IgD-negative memory B cell (primary cell): ENCODE measurements at regions not wholly inside any gene's neighbourhood (a gene's known extent, or its start where the extent isn't known, plus 50 kb on each side); places are given as distances from the start of the nearest gene placed in this dataset.

Experiments used
- H3K27ac Mint-ChIP-seq, 3 donors: one replicate each; pipeline ENCODE4 v1.8.0; 2020 to 2022; ENCODE audit warnings: mild to moderate bottlenecking in 3 of 3, mixed read lengths in 3 of 3, moderate library complexity in 1 of 3
- H3K27me3 Mint-ChIP-seq: one replicate; pipeline ENCODE4 v1.8.0; 2021; ENCODE audit warnings: mixed read lengths
- H3K36me3 Mint-ChIP-seq: one replicate; pipeline ENCODE4 v1.8.0; 2020; ENCODE audit warnings: mild to moderate bottlenecking, mixed read lengths
- H3K4me1 Mint-ChIP-seq, 3 donors: one replicate each; pipeline ENCODE4 v1.8.0; 2020 to 2022; ENCODE audit warnings: mixed read lengths in 3 of 3, mild to moderate bottlenecking in 1 of 3
- H3K4me3 Mint-ChIP-seq, 4 donors: one replicate each; pipeline ENCODE4 v1.8.0; 2020 to 2022; ENCODE audit warnings: mild to moderate bottlenecking in 4 of 4, mixed read lengths in 4 of 4, moderate library complexity in 3 of 4
- H3K9me3 Mint-ChIP-seq, 3 donors: one replicate each; pipeline ENCODE4 v1.8.0; 2020 to 2021; ENCODE audit warnings: mixed read lengths in 3 of 3, mild to moderate bottlenecking in 1 of 3

- Mint-ChIP-seq H3K9me3 (peaks cover 0 to 7% (median 3%) of the 10 kb centered on the region in 3 donors), H3K27ac (no peak overlapping the region)
Observed at GRCh38 chr17:56011406-56012131, 141.7 kb upstream of the ANKFN1 start.

GRCh38 chr17:56018211-56018610 lies 135.1 kb upstream of the ANKFN1 start:
- Mint-ChIP-seq H3K4me3 (peak overlapping the region in 1 of 4 donors; percentile 39), H3K4me1 (peaks cover 0 to 2% (median 0%) of the 10 kb centered on the region in 3 donors), H3K9me3 (peaks cover 0 to 4% (median 2%) of the 10 kb centered on the region in 3 donors), H3K27me3 (peaks cover 3% of the 10 kb centered on the region), H3K27ac (no peak overlapping the region), H3K36me3 (no peaks in the 10 kb centered on the region)

More at GRCh38 chr17:56011406-56012131, 141.7 kb upstream of the ANKFN1 start:
- Mint-ChIP-seq H3K4me1 (no peaks in the 10 kb centered on the region), H3K36me3 (no peaks in the 10 kb centered on the region), H3K27me3 (peaks cover 1% of the 10 kb centered on the region), H3K4me3 (no peak overlapping the region)

GRCh38 chr17:56020369-56020768 lies 132.9 kb upstream of the ANKFN1 start:
- H3K4me1 Mint-ChIP-seq, result peaks cover 0 to 2% (median 0%) of the 10 kb centered on the region in 3 donors
- peaks cover 3% of the 10 kb centered on the region for H3K27me3 Mint-ChIP-seq
- H3K27ac Mint-ChIP-seq, result no peak overlapping the region
- no peak overlapping the region for H3K4me3 Mint-ChIP-seq
- H3K9me3 Mint-ChIP-seq, result peaks cover 0 to 2% (median 0%) of the 10 kb centered on the region in 3 donors
- no peaks in the 10 kb centered on the region for H3K36me3 Mint-ChIP-seq

GRCh38 chr17:56021681-56022190 lies 131.5 kb upstream of the ANKFN1 start:
- no peak overlapping the region for H3K4me3 Mint-ChIP-seq
- no peak overlapping the region for H3K27ac Mint-ChIP-seq
- H3K4me1 Mint-ChIP-seq, result peaks cover 0 to 2% (median 0%) of the 10 kb centered on the region in 3 donors
- peaks cover 3% of the 10 kb centered on the region for H3K27me3 Mint-ChIP-seq
- no peaks in the 10 kb centered on the region for H3K9me3 Mint-ChIP-seq
- no peaks in the 10 kb centered on the region for H3K36me3 Mint-ChIP-seq

DNA sequence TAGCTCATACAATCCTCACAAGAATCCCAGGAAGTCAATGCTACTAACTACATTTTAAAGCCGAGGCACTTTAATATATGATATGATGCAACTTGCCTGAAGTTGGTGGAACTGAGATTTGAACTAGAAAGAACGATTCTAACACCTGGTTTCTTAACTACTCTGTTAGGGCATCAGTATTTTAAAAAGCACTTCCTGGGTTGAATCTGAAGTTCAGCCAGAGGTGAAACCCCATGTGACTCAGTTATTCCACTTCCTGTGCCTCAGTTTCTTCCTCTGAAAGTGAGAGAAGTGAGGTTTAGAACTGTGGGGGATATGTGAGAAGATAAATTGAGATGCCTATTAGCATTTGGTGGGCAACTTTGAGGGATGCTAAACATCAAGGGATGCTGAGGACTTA lies 129.4 kb upstream of the ANKFN1 start:
- peaks cover 0 to 2% (median 0%) of the 10 kb centered on the region in 3 donors for H3K4me1 Mint-ChIP-seq
- H3K4me3 Mint-ChIP-seq, result no peak overlapping the region
- H3K27ac Mint-ChIP-seq, result peak overlapping the region in 1 of 3 donors; percentile 9

DNA sequence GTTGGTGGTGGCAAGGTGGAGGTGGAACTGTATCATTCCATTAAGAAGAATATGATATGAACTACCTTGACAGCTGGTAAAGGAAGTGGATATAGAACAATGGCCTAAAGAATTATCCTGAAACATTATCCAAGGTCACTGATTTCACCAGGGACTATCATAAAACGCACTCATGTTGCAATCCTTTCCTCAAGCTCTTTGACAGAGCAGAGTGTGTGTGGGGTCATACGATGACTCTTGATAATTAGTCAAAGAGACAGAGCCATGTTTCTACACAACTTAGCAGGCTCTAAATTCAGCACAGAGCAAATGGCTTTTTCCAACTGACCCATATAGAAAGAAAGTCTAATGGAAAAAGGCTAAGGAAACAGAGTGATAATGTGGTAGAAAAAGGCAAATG lies 126.4 kb upstream of the ANKFN1 start:
- H3K36me3 Mint-ChIP-seq, result no peaks in the 10 kb centered on the region
- H3K27ac Mint-ChIP-seq, result no peak overlapping the region
- H3K4me1 Mint-ChIP-seq, result no peaks in the 10 kb centered on the region
- H3K4me3 Mint-ChIP-seq, result no peak overlapping the region
- no peaks in the 10 kb centered on the region for H3K9me3 Mint-ChIP-seq
- H3K27me3 Mint-ChIP-seq, result no peaks in the 10 kb centered on the region

More for the DNA sequence above, 129.4 kb upstream of the ANKFN1 start:
- H3K9me3 Mint-ChIP-seq, result no peaks in the 10 kb centered on the region
- peaks cover 3% of the 10 kb centered on the region for H3K27me3 Mint-ChIP-seq
- no peaks in the 10 kb centered on the region for H3K36me3 Mint-ChIP-seq

- Mint-ChIP-seq H3K4me1 (no peaks in the 10 kb centered on the region), H3K36me3 (no peaks in the 10 kb centered on the region), H3K9me3 (no peaks in the 10 kb centered on the region), H3K4me3 (no peak overlapping the region), H3K27ac (no peak overlapping the region), H3K27me3 (no peaks in the 10 kb centered on the region)
Observed at GRCh38 chr17:56028837-56029236, 124.4 kb upstream of the ANKFN1 start.

GRCh38 chr17:56030009-56030624 lies 123.2 kb upstream of the ANKFN1 start:
- Mint-ChIP-seq H3K9me3 (no peaks in the 10 kb centered on the region), H3K27me3 (no peaks in the 10 kb centered on the region), H3K4me3 (no peak overlapping the region), H3K4me1 (no peaks in the 10 kb centered on the region), H3K27ac (no peak overlapping the region), H3K36me3 (no peaks in the 10 kb centered on the region)

DNA sequence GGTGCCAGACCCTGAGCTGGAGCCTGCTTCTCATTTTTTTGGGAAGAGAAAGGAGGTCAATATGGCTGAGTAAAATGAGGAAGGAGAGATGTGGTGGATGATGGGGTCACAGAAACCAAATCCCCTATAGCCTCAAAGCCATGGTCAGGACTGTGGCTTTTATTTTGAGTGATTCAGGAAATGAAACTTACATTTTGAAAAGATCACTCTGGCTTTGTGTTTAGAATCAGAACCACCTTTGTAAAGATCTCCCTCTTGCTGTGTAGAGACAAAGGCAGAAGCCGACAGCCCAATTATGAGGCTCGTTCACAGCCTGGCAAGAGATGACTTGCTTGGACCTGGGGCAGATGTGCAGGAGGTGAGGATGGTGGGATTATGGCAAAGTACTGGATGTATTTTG lies 121.6 kb upstream of the ANKFN1 start:
- no peaks in the 10 kb centered on the region for H3K9me3 Mint-ChIP-seq
- no peak overlapping the region for H3K27ac Mint-ChIP-seq
- H3K27me3 Mint-ChIP-seq, result peaks cover under 1% of the 10 kb centered on the region
- no peaks in the 10 kb centered on the region for H3K4me1 Mint-ChIP-seq
- H3K4me3 Mint-ChIP-seq, result no peak overlapping the region
- H3K36me3 Mint-ChIP-seq, result no peaks in the 10 kb centered on the region

DNA sequence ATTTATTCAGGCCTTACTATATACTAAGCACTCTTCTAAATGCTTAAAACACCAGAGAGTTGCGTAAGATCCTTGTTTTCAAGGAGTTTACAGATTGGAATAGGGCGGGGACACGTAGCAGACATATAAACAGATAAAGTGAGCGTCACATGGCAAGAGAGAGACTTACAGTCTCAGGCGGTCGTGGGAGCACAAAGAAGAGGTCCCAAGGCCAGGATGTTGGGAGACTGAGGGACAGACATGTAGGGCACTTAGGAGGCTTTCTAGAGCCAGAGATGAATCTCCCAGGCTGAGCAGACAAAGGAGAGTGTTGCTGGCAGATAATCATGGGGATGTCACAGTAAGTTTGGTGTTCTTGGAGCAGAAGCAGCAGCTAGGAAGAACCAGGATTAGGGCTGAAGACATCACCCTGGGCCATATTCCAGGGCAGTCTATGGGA lies 119.1 kb upstream of the ANKFN1 start:
- H3K27me3 Mint-ChIP-seq, result peaks cover 3% of the 10 kb centered on the region
- no peaks in the 10 kb centered on the region for H3K9me3 Mint-ChIP-seq
- no peak overlapping the region for H3K4me3 Mint-ChIP-seq
- H3K4me1 Mint-ChIP-seq, result no peaks in the 10 kb centered on the region
- no peak overlapping the region for H3K27ac Mint-ChIP-seq
- no peaks in the 10 kb centered on the region for H3K36me3 Mint-ChIP-seq

GRCh38 chr17:56038131-56038530 lies 115.1 kb upstream of the ANKFN1 start:
- H3K27ac Mint-ChIP-seq, result no peak overlapping the region
- peaks cover 3% of the 10 kb centered on the region for H3K27me3 Mint-ChIP-seq
- H3K4me3 Mint-ChIP-seq, result no peak overlapping the region
- H3K4me1 Mint-ChIP-seq, result no peaks in the 10 kb centered on the region
- H3K9me3 Mint-ChIP-seq, result peaks cover 2 to 3% (median 3%) of the 10 kb centered on the region in 3 donors
- H3K36me3 Mint-ChIP-seq, result no peaks in the 10 kb centered on the region

DNA sequence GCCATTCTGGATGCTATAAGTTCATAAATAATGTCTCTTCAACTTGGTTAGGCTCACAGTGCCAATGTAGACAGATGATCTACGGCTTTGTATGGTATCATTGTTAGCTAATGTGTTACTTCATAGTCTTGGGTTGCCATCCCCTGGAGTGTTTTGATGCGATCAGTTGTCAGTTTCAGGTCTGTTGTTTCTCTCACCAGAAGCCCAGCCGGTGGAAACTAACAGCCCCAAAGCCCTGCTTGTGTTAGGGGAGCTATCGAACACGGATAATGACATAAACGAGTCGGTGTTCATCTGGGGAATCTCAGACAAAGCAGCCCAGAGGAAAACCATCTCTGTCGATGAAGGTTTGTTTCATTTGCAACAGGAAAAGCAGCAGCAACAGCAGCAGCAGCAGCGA lies 107.4 kb upstream of the ANKFN1 start:
- Mint-ChIP-seq H3K27me3 (no peaks in the 10 kb centered on the region), H3K4me1 (no peaks in the 10 kb centered on the region), H3K9me3 (peaks cover 2 to 7% (median 3%) of the 10 kb centered on the region in 3 donors), H3K36me3 (no peaks in the 10 kb centered on the region), H3K4me3 (no peak overlapping the region), H3K27ac (no peak overlapping the region)

DNA sequence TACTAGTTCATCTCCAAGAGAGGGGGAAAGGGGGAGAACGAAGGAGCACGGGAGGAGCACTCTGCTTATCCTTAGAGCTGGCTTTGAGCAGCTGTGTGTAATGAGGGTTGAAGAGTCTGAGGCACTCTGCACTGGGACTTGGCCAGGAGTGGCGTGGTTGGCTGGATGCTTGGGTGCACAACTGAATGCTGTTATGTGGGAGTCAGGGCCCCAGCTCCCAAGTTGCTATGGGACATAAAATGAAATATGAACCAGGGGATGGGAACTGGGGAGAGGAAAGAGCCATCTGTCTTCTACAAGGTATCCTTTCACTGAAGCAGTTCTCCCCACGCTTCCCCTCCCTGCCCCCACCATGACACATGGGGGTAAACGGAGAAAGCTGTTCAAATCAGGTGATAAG lies 105.9 kb upstream of the ANKFN1 start:
- H3K4me3 Mint-ChIP-seq, result no peak overlapping the region
- H3K36me3 Mint-ChIP-seq, result no peaks in the 10 kb centered on the region
- H3K4me1 Mint-ChIP-seq, result no peaks in the 10 kb centered on the region
- H3K27me3 Mint-ChIP-seq, result no peaks in the 10 kb centered on the region
- no peak overlapping the region for H3K27ac Mint-ChIP-seq
- H3K9me3 Mint-ChIP-seq, result peaks cover 0 to 7% (median 1%) of the 10 kb centered on the region in 3 donors

DNA sequence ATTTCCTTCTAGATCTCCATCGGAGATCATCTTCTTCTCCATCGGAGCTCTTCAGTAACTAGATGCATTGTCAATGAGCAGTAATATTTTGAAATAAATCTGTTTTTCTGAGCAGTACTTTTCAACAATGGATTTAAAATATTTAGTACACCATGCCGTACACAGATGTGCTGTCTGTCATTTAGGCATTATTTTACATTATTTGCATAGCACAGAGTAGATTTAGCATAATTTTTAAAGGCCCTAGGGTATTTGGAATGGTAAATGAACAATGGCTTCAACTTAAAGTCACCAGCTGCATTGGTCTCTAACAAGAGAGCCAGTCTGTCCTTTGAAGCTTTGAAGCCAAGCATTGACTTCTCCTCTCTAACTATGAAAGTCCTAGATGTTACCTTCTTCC lies 95.4 kb upstream of the ANKFN1 start:
- H3K4me1 Mint-ChIP-seq, result no peaks in the 10 kb centered on the region
- no peak overlapping the region for H3K4me3 Mint-ChIP-seq
- no peaks in the 10 kb centered on the region for H3K27me3 Mint-ChIP-seq
- peaks cover 7 to 12% (median 11%) of the 10 kb centered on the region in 3 donors for H3K9me3 Mint-ChIP-seq
- no peaks in the 10 kb centered on the region for H3K36me3 Mint-ChIP-seq
- H3K27ac Mint-ChIP-seq, result no peak overlapping the region

- Mint-ChIP-seq H3K9me3 (peaks cover 7 to 14% (median 12%) of the 10 kb centered on the region in 3 donors), H3K27ac (no peak overlapping the region), H3K4me1 (no peaks in the 10 kb centered on the region), H3K36me3 (no peaks in the 10 kb centered on the region), H3K4me3 (no peak overlapping the region), H3K27me3 (no peaks in the 10 kb centered on the region)
Observed at GRCh38 chr17:56064506-56064905, 88.8 kb upstream of the ANKFN1 start.
